Testis (tissue), 2 donors: ENCODE measurements at regions not wholly inside any gene's neighbourhood (a gene's known extent, or its start where the extent isn't known, plus 50 kb on each side); places are given as distances from the start of the nearest gene placed in this dataset.

Source experiments
- POLR2A ChIP-seq: fragments of 450-650 bp; IDR thresholded peaks from one replicate; pipeline ENCODE4 v1.6.1; 2017; ENCODE audit warnings: antibody characterized with exemption, mild to moderate bottlenecking, moderate library complexity
- TF ChIP-seq, protein P1 (sequence below), 3 experiments: fragments of 450-650 bp in 2 of 3; fragments of 200-600 bp in 1 of 3; sonication (generic) in 1 of 3; IDR thresholded peaks; one replicate each; pipeline ENCODE4 v1.5.1; 2016 to 2019; ENCODE audit warnings: antibody characterized with exemption in 3 of 3, mild to moderate bottlenecking in 2 of 3, moderate library complexity in 1 of 3

DNA sequence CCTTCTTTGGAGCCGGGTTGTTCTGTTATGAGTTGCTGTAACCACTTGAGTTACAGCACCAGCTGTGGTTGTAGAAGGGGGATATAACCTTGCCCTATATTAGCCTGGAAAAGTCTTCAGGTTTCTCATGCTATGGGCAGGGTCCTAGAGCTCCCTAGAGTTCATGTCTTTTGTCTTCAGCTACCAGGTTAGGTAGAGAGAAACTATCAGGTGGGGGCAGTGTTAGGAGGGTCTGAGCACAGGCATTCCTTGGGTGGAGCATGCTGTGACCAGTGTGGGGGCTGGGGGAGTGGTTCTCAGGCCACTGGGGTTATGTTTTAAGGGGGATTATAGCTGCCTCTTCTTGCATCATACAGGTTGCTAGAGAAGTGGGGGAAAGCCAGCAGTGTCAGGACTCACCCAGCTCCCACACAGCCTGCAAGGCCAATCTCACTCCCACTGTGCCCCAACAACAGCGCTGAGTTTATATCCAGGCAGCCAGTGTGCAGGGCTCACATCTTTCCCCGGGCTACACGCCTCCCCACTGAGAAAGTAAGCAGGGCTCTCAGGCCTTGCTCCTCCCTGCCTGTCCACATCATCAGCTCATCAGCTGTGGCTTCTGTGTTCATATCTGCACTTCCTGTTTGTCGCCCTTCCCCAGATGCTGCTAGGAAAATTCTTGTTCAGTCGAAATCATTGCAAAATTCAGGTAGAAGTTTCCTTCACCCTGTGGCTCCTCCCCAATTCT is 133.8 kb upstream of the NRXN1 start:
- TF ChIP-seq, protein P1, sequence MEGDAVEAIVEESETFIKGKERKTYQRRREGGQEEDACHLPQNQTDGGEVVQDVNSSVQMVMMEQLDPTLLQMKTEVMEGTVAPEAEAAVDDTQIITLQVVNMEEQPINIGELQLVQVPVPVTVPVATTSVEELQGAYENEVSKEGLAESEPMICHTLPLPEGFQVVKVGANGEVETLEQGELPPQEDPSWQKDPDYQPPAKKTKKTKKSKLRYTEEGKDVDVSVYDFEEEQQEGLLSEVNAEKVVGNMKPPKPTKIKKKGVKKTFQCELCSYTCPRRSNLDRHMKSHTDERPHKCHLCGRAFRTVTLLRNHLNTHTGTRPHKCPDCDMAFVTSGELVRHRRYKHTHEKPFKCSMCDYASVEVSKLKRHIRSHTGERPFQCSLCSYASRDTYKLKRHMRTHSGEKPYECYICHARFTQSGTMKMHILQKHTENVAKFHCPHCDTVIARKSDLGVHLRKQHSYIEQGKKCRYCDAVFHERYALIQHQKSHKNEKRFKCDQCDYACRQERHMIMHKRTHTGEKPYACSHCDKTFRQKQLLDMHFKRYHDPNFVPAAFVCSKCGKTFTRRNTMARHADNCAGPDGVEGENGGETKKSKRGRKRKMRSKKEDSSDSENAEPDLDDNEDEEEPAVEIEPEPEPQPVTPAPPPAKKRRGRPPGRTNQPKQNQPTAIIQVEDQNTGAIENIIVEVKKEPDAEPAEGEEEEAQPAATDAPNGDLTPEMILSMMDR (IDR thresholded peaks at IDR 0.05) = no peak
- no peak for TF ChIP-seq POLR2A
